B cell (primary cell): ENCODE measurements at regions not wholly inside any gene's neighbourhood (a gene's known extent, or its start where the extent isn't known, plus 50 kb on each side); places are given as distances from the start of the nearest gene placed in this dataset.

Experiments used
- ATAC-seq: fragments of 200-7000 bp; cut with Tn5 transposase; one replicate; pipeline ENCODE4 v1.10.0; 2021; ENCODE audit warnings: low read depth, mild to moderate bottlenecking, moderate number of reproducible peaks, moderate library complexity
- CTCF ChIA-PET: fragments of 350-600 bp; sonication (Branson Sonifier 250); formaldehyde crosslinking; loops from one replicate; lab custom pipeline; 2021; ENCODE audit warnings: antibody characterized with exemption, inconsistent platforms; lab: Charles Lee
- POLR2A ChIA-PET: fragments of 350-600 bp; sonication (Branson Sonifier 250); formaldehyde crosslinking; loops from one replicate; lab custom pipeline; 2021; ENCODE audit warnings: antibody characterized with exemption; lab: Charles Lee
- DNase-seq: peaks from one replicate; pipeline ENCODE4 v3.0.0; 2013
- H2AFZ ChIP-seq: 2 replicates; pipeline ENCODE4 v1.6.1; 2012; ENCODE audit warnings: mild to moderate bottlenecking, low read depth, low read length; ENCODE audit not compliant: insufficient read depth, poor library complexity, severe bottlenecking
- H3K27ac ChIP-seq, 2 donors: 1 replicate in 1 of 2; 2 replicates in 1 of 2; pipeline ENCODE4 v1.5.1; 2012 to 2013; ENCODE audit warnings: low read length in 2 of 2, mild to moderate bottlenecking in 2 of 2, moderate library complexity in 1 of 2
- H3K27me3 ChIP-seq, 4 experiments: fragments of 200-600 bp in 1 of 4; sonication (generic) in 1 of 4; replicated peaks in 1 of 4; 1 replicate in 2 of 4; 2 replicates in 2 of 4; pipeline versions ENCODE4 v1.6.1 to v1.7.0; 2013 to 2016; ENCODE audit warnings: low read length in 3 of 4, mild to moderate bottlenecking in 2 of 4, mixed read lengths in 1 of 4, moderate library complexity in 1 of 4; ENCODE audit not compliant: insufficient read depth in 4 of 4, control insufficient read depth in 3 of 4; ENCODE audit errors: control extremely low read depth in 1 of 4
- H3K36me3 ChIP-seq, 2 experiments: replicated peaks in 1 of 2; 1 replicate in 1 of 2; 2 replicates in 1 of 2; pipeline versions ENCODE4 v1.6.1 to v1.7.1; 2013; ENCODE audit warnings: low read length in 1 of 2; ENCODE audit not compliant: insufficient read depth in 2 of 2, control insufficient read depth in 1 of 2; ENCODE audit errors: control extremely low read depth in 1 of 2, extremely low read depth in 1 of 2
- H3K4me1 ChIP-seq, 2 donors: fragments of 200-600 bp in 1 of 2; sonication (generic) in 1 of 2; 1 replicate in 1 of 2; 2 replicates in 1 of 2; pipeline versions ENCODE4 v1.5.1 to v1.6.1; 2013 to 2017; ENCODE audit warnings: low read length in 2 of 2; ENCODE audit not compliant: control insufficient read depth in 2 of 2, insufficient read depth in 2 of 2
- H3K4me2 ChIP-seq: replicated peaks from 2 replicates; pipeline ENCODE3; 2012; ENCODE audit warnings: mild to moderate bottlenecking, low read depth, low read length; ENCODE audit not compliant: poor library complexity, severe bottlenecking
- H3K4me3 ChIP-seq, 5 experiments: fragments of 200-600 bp in 1 of 5; sonication (generic) in 1 of 5; 1 replicate in 3 of 5; 2 replicates in 2 of 5; pipeline versions ENCODE4 v1.5.1 to v1.7.0; 2011 to 2016; ENCODE audit warnings: low read length in 4 of 5, mild to moderate bottlenecking in 4 of 5, low read depth in 2 of 5, control low read depth in 1 of 5, moderate library complexity in 1 of 5; ENCODE audit not compliant: insufficient read depth in 1 of 5; ENCODE audit errors: control extremely low read depth in 1 of 5, extremely low read depth in 1 of 5
- H3K79me2 ChIP-seq: fragments of 200-600 bp; sonication (generic); one replicate; pipeline ENCODE4 v1.6.0; 2016; ENCODE audit warnings: low read length; ENCODE audit not compliant: control insufficient read depth, insufficient read depth
- H3K9ac ChIP-seq: fragments of 200-600 bp; sonication (generic); 2 replicates; pipeline ENCODE4 v1.6.1; 2017; ENCODE audit warnings: mild to moderate bottlenecking, low read length, moderate library complexity
- H3K9me3 ChIP-seq, 3 donors: one replicate each; pipeline versions ENCODE4 v1.6.1 to v1.7.1; 2013; ENCODE audit warnings: low read length in 2 of 3; ENCODE audit not compliant: control insufficient read depth in 2 of 3, insufficient read depth in 1 of 3; ENCODE audit errors: control extremely low read depth in 1 of 3
- H4K20me1 ChIP-seq: 2 replicates; pipeline ENCODE4 v1.6.0; 2012; ENCODE audit warnings: mild to moderate bottlenecking, low read length; ENCODE audit not compliant: insufficient read depth, control insufficient read depth, poor library complexity, severe bottlenecking
- H3K27ac Mint-ChIP-seq: one replicate; pipeline ENCODE4 v1.8.0; 2021; ENCODE audit warnings: mixed read lengths
- H3K27me3 Mint-ChIP-seq: one replicate; pipeline ENCODE4 v1.8.0; 2021; ENCODE audit warnings: mixed read lengths
- H3K4me1 Mint-ChIP-seq: one replicate; pipeline ENCODE4 v1.8.0; 2021; ENCODE audit warnings: mixed read lengths
- H3K4me3 Mint-ChIP-seq: one replicate; pipeline ENCODE4 v1.8.0; 2021; ENCODE audit warnings: mixed read lengths
- H3K9me3 Mint-ChIP-seq: one replicate; pipeline ENCODE4 v1.8.0; 2022; ENCODE audit warnings: mixed read lengths; ENCODE audit not compliant: insufficient read depth
- EZH2 ChIP-seq: IDR thresholded peaks from 2 replicates; pipeline ENCODE4 v1.6.1; 2012; ENCODE audit warnings: borderline replicate concordance, low read depth, mild to moderate bottlenecking, moderate library complexity, low read length; ENCODE audit not compliant: insufficient read depth, poor library complexity, severe bottlenecking
- WGBS: methylation state at CpG from one replicate; pipeline ENCODE4 v1.1.5; 2013; ENCODE audit warnings: missing lambda C conversion rate; ENCODE audit not compliant: insufficient coverage; 5-methylcytosine and 5-hydroxymethylcytosine counted together
- intact Hi-C: fragments of 100-400 bp; cut with micrococcal nuclease; formaldehyde crosslinking; loops from one replicate; pipeline ENCODE4 v1.10.0; 2022
- TF ChIP-seq, protein P1 (sequence below): fragments of 200-600 bp; IDR thresholded peaks from one replicate; pipeline ENCODE4 v1.8.0; 2022; ENCODE audit warnings: antibody characterized with exemption, mild to moderate bottlenecking

DNA sequence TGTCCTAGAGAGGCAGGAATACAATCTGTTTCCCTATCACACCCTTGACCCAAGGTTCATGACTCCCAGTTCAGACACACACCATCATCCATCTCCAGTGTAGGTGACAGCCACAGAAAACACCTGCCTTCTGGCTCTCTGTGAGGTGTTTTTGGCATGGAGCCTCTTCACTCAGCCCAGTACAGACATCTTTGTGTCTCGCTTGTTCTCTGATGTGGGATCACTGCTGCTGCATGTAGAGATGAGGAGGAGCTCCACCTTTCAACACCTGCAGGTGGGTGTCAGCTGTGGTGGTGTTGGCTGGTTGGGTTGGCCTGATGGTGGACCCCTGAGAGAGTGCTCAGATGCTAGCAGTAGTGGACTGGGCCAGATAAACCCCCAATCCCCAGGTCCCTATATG, 916.7 kb upstream of the B3GALT2 start:
- Histone ChIP-seq H3K9me3 (peaks cover 0 to 3% (median 0%) of the 10 kb centered on the region in 3 donors), H3K36me3 (no peaks in the 10 kb centered on the region), H3K27me3 (peaks cover 0 to 3% (median 0%) of the 10 kb centered on the region in 4 experiments), H3K4me3 (no peak overlapping the region), H2AFZ (no peak overlapping the region), H3K4me2 (no peak overlapping the region), H3K79me2 (no peaks in the 10 kb centered on the region), H3K4me1 (no peaks in the 10 kb centered on the region), H3K9ac (no peak overlapping the region), H3K27ac (no peak overlapping the region), H4K20me1 (no peaks in the 10 kb centered on the region)
- no peak for ATAC-seq
- CTCF ChIA-PET = interaction anchor here (0.5 to 0.9 kb wide), 3 partner anchors 13 to 976 kb away, joined by 3 read pairs; no protein-coding TSS in a partner anchor
- TF ChIP-seq, protein P1, sequence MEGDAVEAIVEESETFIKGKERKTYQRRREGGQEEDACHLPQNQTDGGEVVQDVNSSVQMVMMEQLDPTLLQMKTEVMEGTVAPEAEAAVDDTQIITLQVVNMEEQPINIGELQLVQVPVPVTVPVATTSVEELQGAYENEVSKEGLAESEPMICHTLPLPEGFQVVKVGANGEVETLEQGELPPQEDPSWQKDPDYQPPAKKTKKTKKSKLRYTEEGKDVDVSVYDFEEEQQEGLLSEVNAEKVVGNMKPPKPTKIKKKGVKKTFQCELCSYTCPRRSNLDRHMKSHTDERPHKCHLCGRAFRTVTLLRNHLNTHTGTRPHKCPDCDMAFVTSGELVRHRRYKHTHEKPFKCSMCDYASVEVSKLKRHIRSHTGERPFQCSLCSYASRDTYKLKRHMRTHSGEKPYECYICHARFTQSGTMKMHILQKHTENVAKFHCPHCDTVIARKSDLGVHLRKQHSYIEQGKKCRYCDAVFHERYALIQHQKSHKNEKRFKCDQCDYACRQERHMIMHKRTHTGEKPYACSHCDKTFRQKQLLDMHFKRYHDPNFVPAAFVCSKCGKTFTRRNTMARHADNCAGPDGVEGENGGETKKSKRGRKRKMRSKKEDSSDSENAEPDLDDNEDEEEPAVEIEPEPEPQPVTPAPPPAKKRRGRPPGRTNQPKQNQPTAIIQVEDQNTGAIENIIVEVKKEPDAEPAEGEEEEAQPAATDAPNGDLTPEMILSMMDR = no peak
- no peak for TF ChIP-seq EZH2
- Mint-ChIP-seq H3K27me3 (no peaks in the 10 kb centered on the region), H3K4me3 (no peak overlapping the region), H3K27ac (no peak overlapping the region), H3K9me3 (no peaks in the 10 kb centered on the region), H3K4me1 (no peaks in the 10 kb centered on the region)
- POLR2A ChIA-PET = no interaction called here
- intact Hi-C loops = loop anchor here (2.0 kb wide), 1 partner anchor 192 kb away; no protein-coding TSS in a partner anchor
- 100% methylated on average over 1 of the region's 1 CpG for WGBS
- DNase-seq = no peak

DNA sequence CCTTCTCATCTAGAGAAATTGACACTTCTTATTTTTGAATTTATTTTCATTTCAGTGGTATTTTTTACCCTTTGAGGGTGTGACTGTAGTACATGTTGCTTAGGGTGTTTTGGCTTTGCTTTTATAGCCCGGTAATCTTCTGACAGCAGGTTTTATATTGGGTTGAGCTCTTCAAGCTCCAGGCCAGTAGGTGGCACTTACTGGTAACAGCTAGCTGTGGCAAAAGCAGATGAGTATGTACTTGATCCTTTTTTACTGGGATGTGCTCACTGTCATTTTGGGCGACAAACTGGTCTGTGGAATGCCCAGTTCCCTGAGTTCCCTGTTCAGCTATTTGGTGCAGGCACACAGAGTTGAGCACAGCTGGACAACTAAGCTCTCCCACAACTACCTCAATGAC, 916.2 kb upstream of the B3GALT2 start:
- Histone ChIP-seq H3K27me3 (peaks cover 0 to 3% (median 0%) of the 10 kb centered on the region in 4 experiments), H2AFZ (no peak overlapping the region), H3K4me3 (no peak overlapping the region), H3K27ac (no peak overlapping the region), H3K9me3 (peaks cover 0 to 3% (median 0%) of the 10 kb centered on the region in 3 donors), H4K20me1 (no peaks in the 10 kb centered on the region), H3K4me1 (no peaks in the 10 kb centered on the region), H3K4me2 (no peak overlapping the region), H3K9ac (no peak overlapping the region), H3K36me3 (no peaks in the 10 kb centered on the region), H3K79me2 (no peaks in the 10 kb centered on the region)
- Mint-ChIP-seq H3K4me3 (no peak overlapping the region), H3K27ac (no peak overlapping the region), H3K4me1 (no peaks in the 10 kb centered on the region), H3K9me3 (no peaks in the 10 kb centered on the region), H3K27me3 (no peaks in the 10 kb centered on the region)
- POLR2A ChIA-PET = no interaction called here
- ATAC-seq (no peak), DNase-seq (no peak)
- intact Hi-C loops = loop anchor here (2.0 kb wide), 1 partner anchor 192 kb away; no protein-coding TSS in a partner anchor
- 69% methylated on average over 2 of the region's 2 CpGs for WGBS
- CTCF ChIA-PET = interaction anchor here (0.5 to 0.6 kb wide), 2 partner anchors 13 to 1535 kb away, joined by 3 to 4 read pairs; no protein-coding TSS in a partner anchor
- TF ChIP-seq EZH2 = no peak
